ENCODE measurements at regions not wholly inside any gene's neighbourhood (a gene's known extent, or its start where the extent isn't known, plus 50 kb on each side); places are given as distances from the start of the nearest gene placed in this dataset.

- H3K27ac ChIP-seq (ENCODE audit: low read depth in 2 of 2, low read length in 1 of 2) = no peak overlapping the region
- H3K9me3 ChIP-seq (ENCODE audit: control insufficient read depth in 2 of 2, insufficient read depth in 1 of 2, low read depth in 1 of 2, low read length in 1 of 2) = no peaks in the 10 kb centered on the region
- H3K4me3 ChIP-seq (ENCODE audit: low read depth in 1 of 2, low read length in 2 of 2) = no peak overlapping the region
- no peaks in the 10 kb centered on the region for H3K4me1 ChIP-seq (ENCODE audit: control insufficient read depth in 2 of 2, insufficient read depth in 2 of 2, low read length in 1 of 2)
- no peaks in the 10 kb centered on the region for H3K27me3 ChIP-seq (ENCODE audit: control insufficient read depth in 1 of 2, insufficient read depth in 2 of 2, low read length in 2 of 2)
- 89 to 94% methylated on average over 2 of the region's 2 CpGs for WGBS, 2 donors
- no peaks in the 10 kb centered on the region for H3K36me3 ChIP-seq (ENCODE audit: control insufficient read depth in 2 of 2, insufficient read depth in 2 of 2, low read length in 1 of 2)
These were observed 596.9 kb downstream of the NYAP2 start for GRCh38 chr2:225996462-225996828.

- Histone ChIP-seq H3K9me3 (ENCODE audit: control insufficient read depth in 2 of 2, insufficient read depth in 1 of 2, low read depth in 1 of 2, low read length in 1 of 2) (no peaks in the 10 kb centered on the region), H3K36me3 (ENCODE audit: control insufficient read depth in 2 of 2, insufficient read depth in 2 of 2, low read length in 1 of 2) (no peaks in the 10 kb centered on the region), H3K4me3 (ENCODE audit: low read depth in 1 of 2, low read length in 2 of 2) (no peak overlapping the region), H3K4me1 (ENCODE audit: control insufficient read depth in 2 of 2, insufficient read depth in 2 of 2, low read length in 1 of 2) (no peaks in the 10 kb centered on the region), H3K27me3 (ENCODE audit: control insufficient read depth in 1 of 2, insufficient read depth in 2 of 2, low read length in 2 of 2) (no peaks in the 10 kb centered on the region), H3K27ac (ENCODE audit: low read depth in 2 of 2, low read length in 1 of 2) (no peak overlapping the region)
- WGBS, 2 donors = 38 to 41% methylated on average over 2 of the region's 2 CpGs
These were observed 596.4 kb downstream of the NYAP2 start for GRCh38 chr2:225995796-225996461.

- Histone ChIP-seq H3K36me3 (ENCODE audit: control insufficient read depth in 2 of 2, insufficient read depth in 2 of 2, low read length in 1 of 2) (no peaks in the 10 kb centered on the region), H3K9me3 (ENCODE audit: control insufficient read depth in 2 of 2, insufficient read depth in 1 of 2, low read depth in 1 of 2, low read length in 1 of 2) (no peaks in the 10 kb centered on the region), H3K4me1 (ENCODE audit: control insufficient read depth in 2 of 2, insufficient read depth in 2 of 2, low read length in 1 of 2) (no peaks in the 10 kb centered on the region), H3K27me3 (ENCODE audit: control insufficient read depth in 1 of 2, insufficient read depth in 2 of 2, low read length in 2 of 2) (no peaks in the 10 kb centered on the region), H3K27ac (ENCODE audit: low read depth in 2 of 2, low read length in 1 of 2) (no peak overlapping the region), H3K4me3 (ENCODE audit: low read depth in 1 of 2, low read length in 2 of 2) (no peak overlapping the region)
- WGBS, 2 donors = 81 to 86% methylated on average over 3 of the region's 3 CpGs
These were observed 595.4 kb downstream of the NYAP2 start for GRCh38 chr2:225994748-225995405.

- no peaks in the 10 kb centered on the region for H3K9me3 ChIP-seq (ENCODE audit: control insufficient read depth in 2 of 2, insufficient read depth in 1 of 2, low read depth in 1 of 2, low read length in 1 of 2)
- H3K36me3 ChIP-seq (ENCODE audit: control insufficient read depth in 2 of 2, insufficient read depth in 2 of 2, low read length in 1 of 2) = no peaks in the 10 kb centered on the region
- H3K27me3 ChIP-seq (ENCODE audit: control insufficient read depth in 1 of 2, insufficient read depth in 2 of 2, low read length in 2 of 2) = no peaks in the 10 kb centered on the region
- 77 to 83% methylated on average over 2 of the region's 2 CpGs for WGBS, 2 donors
- H3K4me1 ChIP-seq (ENCODE audit: control insufficient read depth in 2 of 2, insufficient read depth in 2 of 2, low read length in 1 of 2) = no peaks in the 10 kb centered on the region
- no peak overlapping the region for H3K4me3 ChIP-seq (ENCODE audit: low read depth in 1 of 2, low read length in 2 of 2)
- H3K27ac ChIP-seq (ENCODE audit: low read depth in 2 of 2, low read length in 1 of 2) = no peak overlapping the region
These were observed 593.9 kb downstream of the NYAP2 start for GRCh38 chr2:225993430-225993829.

- WGBS, 2 donors = 91 to 93% methylated on average over 4 of the region's 4 CpGs
- Histone ChIP-seq H3K4me3 (ENCODE audit: low read depth in 1 of 2, low read length in 2 of 2) (no peak overlapping the region), H3K27ac (ENCODE audit: low read depth in 2 of 2, low read length in 1 of 2) (no peak overlapping the region), H3K9me3 (ENCODE audit: control insufficient read depth in 2 of 2, insufficient read depth in 1 of 2, low read depth in 1 of 2, low read length in 1 of 2) (no peaks in the 10 kb centered on the region), H3K4me1 (ENCODE audit: control insufficient read depth in 2 of 2, insufficient read depth in 2 of 2, low read length in 1 of 2) (no peaks in the 10 kb centered on the region), H3K27me3 (ENCODE audit: control insufficient read depth in 1 of 2, insufficient read depth in 2 of 2, low read length in 2 of 2) (no peaks in the 10 kb centered on the region), H3K36me3 (ENCODE audit: control insufficient read depth in 2 of 2, insufficient read depth in 2 of 2, low read length in 1 of 2) (no peaks in the 10 kb centered on the region)
These were observed 590.3 kb downstream of the NYAP2 start for GRCh38 chr2:225989809-225990208.

- 96 to 97% methylated on average over 7 of the region's 7 CpGs for WGBS, 2 donors
- Histone ChIP-seq H3K4me1 (ENCODE audit: control insufficient read depth in 2 of 2, insufficient read depth in 2 of 2, low read length in 1 of 2) (no peaks in the 10 kb centered on the region), H3K4me3 (ENCODE audit: low read depth in 1 of 2, low read length in 2 of 2) (no peak overlapping the region), H3K27me3 (ENCODE audit: control insufficient read depth in 1 of 2, insufficient read depth in 2 of 2, low read length in 2 of 2) (no peaks in the 10 kb centered on the region), H3K36me3 (ENCODE audit: control insufficient read depth in 2 of 2, insufficient read depth in 2 of 2, low read length in 1 of 2) (no peaks in the 10 kb centered on the region), H3K9me3 (ENCODE audit: control insufficient read depth in 2 of 2, insufficient read depth in 1 of 2, low read depth in 1 of 2, low read length in 1 of 2) (peaks cover 0 to 3% of the 10 kb centered on the region in 2 donors), H3K27ac (ENCODE audit: low read depth in 2 of 2, low read length in 1 of 2) (no peak overlapping the region)
These were observed 580.9 kb downstream of the NYAP2 start for GRCh38 chr2:225980372-225980771.

- no peaks in the 10 kb centered on the region for H3K9me3 ChIP-seq (ENCODE audit: control insufficient read depth in 2 of 2, insufficient read depth in 1 of 2, low read depth in 1 of 2, low read length in 1 of 2)
- H3K27me3 ChIP-seq (ENCODE audit: control insufficient read depth in 1 of 2, insufficient read depth in 2 of 2, low read length in 2 of 2) = no peaks in the 10 kb centered on the region
- 67 to 77% methylated on average over 3 of the region's 3 CpGs for WGBS, 2 donors
- no peak overlapping the region for H3K27ac ChIP-seq (ENCODE audit: low read depth in 2 of 2, low read length in 1 of 2)
- H3K4me3 ChIP-seq (ENCODE audit: low read depth in 1 of 2, low read length in 2 of 2) = no peak overlapping the region
- H3K36me3 ChIP-seq (ENCODE audit: control insufficient read depth in 2 of 2, insufficient read depth in 2 of 2, low read length in 1 of 2) = no peaks in the 10 kb centered on the region
- H3K4me1 ChIP-seq (ENCODE audit: control insufficient read depth in 2 of 2, insufficient read depth in 2 of 2, low read length in 1 of 2) = no peaks in the 10 kb centered on the region
These were observed 571.9 kb downstream of the NYAP2 start for GRCh38 chr2:225971433-225971832.

- no peak overlapping the region for H3K4me3 ChIP-seq (ENCODE audit: low read depth in 1 of 2, low read length in 2 of 2)
- no peaks in the 10 kb centered on the region for H3K36me3 ChIP-seq (ENCODE audit: control insufficient read depth in 2 of 2, insufficient read depth in 2 of 2, low read length in 1 of 2)
- H3K4me1 ChIP-seq (ENCODE audit: control insufficient read depth in 2 of 2, insufficient read depth in 2 of 2, low read length in 1 of 2) = no peaks in the 10 kb centered on the region
- WGBS, 2 donors = 51 to 52% methylated on average over 4 of the region's 4 CpGs
- H3K9me3 ChIP-seq (ENCODE audit: control insufficient read depth in 2 of 2, insufficient read depth in 1 of 2, low read depth in 1 of 2, low read length in 1 of 2) = peaks cover 5 to 6% of the 10 kb centered on the region in 2 donors
- no peak overlapping the region for H3K27ac ChIP-seq (ENCODE audit: low read depth in 2 of 2, low read length in 1 of 2)
- H3K27me3 ChIP-seq (ENCODE audit: control insufficient read depth in 1 of 2, insufficient read depth in 2 of 2, low read length in 2 of 2) = no peaks in the 10 kb centered on the region
These were observed 549.4 kb downstream of the NYAP2 start for GRCh38 chr2:225948903-225949302.

GRCh38 chr2:225938991-225939390 is 539.5 kb downstream of the NYAP2 start:
- no peaks in the 10 kb centered on the region for H3K4me1 ChIP-seq (ENCODE audit: control insufficient read depth in 2 of 2, insufficient read depth in 2 of 2, low read length in 1 of 2)
- no peak overlapping the region for H3K4me3 ChIP-seq (ENCODE audit: low read depth in 1 of 2, low read length in 2 of 2)
- WGBS, 2 donors = 91 to 95% methylated on average over 1 of the region's 1 CpG
- no peaks in the 10 kb centered on the region for H3K27me3 ChIP-seq (ENCODE audit: control insufficient read depth in 1 of 2, insufficient read depth in 2 of 2, low read length in 2 of 2)
- H3K9me3 ChIP-seq (ENCODE audit: control insufficient read depth in 2 of 2, insufficient read depth in 1 of 2, low read depth in 1 of 2, low read length in 1 of 2) = no peaks in the 10 kb centered on the region
- H3K27ac ChIP-seq (ENCODE audit: low read depth in 2 of 2, low read length in 1 of 2) = no peak overlapping the region
- H3K36me3 ChIP-seq (ENCODE audit: control insufficient read depth in 2 of 2, insufficient read depth in 2 of 2, low read length in 1 of 2) = no peaks in the 10 kb centered on the region

GRCh38 chr2:225937625-225938187 is 538.2 kb downstream of the NYAP2 start:
- Histone ChIP-seq H3K36me3 (ENCODE audit: control insufficient read depth in 2 of 2, insufficient read depth in 2 of 2, low read length in 1 of 2) (no peaks in the 10 kb centered on the region), H3K27me3 (ENCODE audit: control insufficient read depth in 1 of 2, insufficient read depth in 2 of 2, low read length in 2 of 2) (no peaks in the 10 kb centered on the region), H3K9me3 (ENCODE audit: control insufficient read depth in 2 of 2, insufficient read depth in 1 of 2, low read depth in 1 of 2, low read length in 1 of 2) (no peaks in the 10 kb centered on the region), H3K27ac (ENCODE audit: low read depth in 2 of 2, low read length in 1 of 2) (no peak overlapping the region), H3K4me1 (ENCODE audit: control insufficient read depth in 2 of 2, insufficient read depth in 2 of 2, low read length in 1 of 2) (no peaks in the 10 kb centered on the region), H3K4me3 (ENCODE audit: low read depth in 1 of 2, low read length in 2 of 2) (no peak overlapping the region)
- WGBS, 2 donors = 93 to 98% methylated on average over 1 of the region's 1 CpG
